Endothelial cell of hepatic sinusoid (primary cell): ENCODE measurements at regions not wholly inside any gene's neighbourhood (a gene's known extent, or its start where the extent isn't known, plus 50 kb on each side); places are given as distances from the start of the nearest gene placed in this dataset.

Experiments
- in situ Hi-C: cut with HindIII; loops from 2 replicates; pipeline ENCODE4 v1.10.0; 2017; ENCODE audit warnings: low sequenced_read_pairs

GRCh38 chr4:137212601-137213000, 319.7 kb downstream of the PCDH18 start:
- in situ Hi-C loops, result loop anchor here (5.0 kb wide), 1 partner anchor 50 kb away; no protein-coding TSS in a partner anchor

- in situ Hi-C loops, result no loop called here
Observed at GRCh38 chr4:137209240-137209639, 323.1 kb downstream of the PCDH18 start.

- in situ Hi-C loops, result no loop called here
Observed at GRCh38 chr4:137206781-137207180, 325.5 kb downstream of the PCDH18 start.

GRCh38 chr4:137203601-137204000, 328.7 kb downstream of the PCDH18 start:
- in situ Hi-C loops, result no loop called here

GRCh38 chr4:137200322-137200721, 332.0 kb downstream of the PCDH18 start:
- in situ Hi-C loops, result no loop called here

GRCh38 chr4:137198791-137199190, 333.5 kb downstream of the PCDH18 start:
- in situ Hi-C loops, result no loop called here

- in situ Hi-C loops, result no loop called here
Observed at GRCh38 chr4:137194670-137195069, 337.6 kb downstream of the PCDH18 start.

- in situ Hi-C loops, result no loop called here
Observed at GRCh38 chr4:137193564-137193963, 338.7 kb downstream of the PCDH18 start.

- in situ Hi-C loops, result no loop called here
Observed at GRCh38 chr4:137181293-137181899, 350.9 kb downstream of the PCDH18 start.

- in situ Hi-C loops, result no loop called here
Observed at GRCh38 chr4:137180349-137180748, 351.9 kb downstream of the PCDH18 start.

GRCh38 chr4:137156807-137157206, 375.5 kb downstream of the PCDH18 start:
- in situ Hi-C loops, result no loop called here

- in situ Hi-C loops, result no loop called here
Observed at GRCh38 chr4:137156054-137156453, 376.2 kb downstream of the PCDH18 start.

GRCh38 chr4:137131201-137131600, 401.1 kb downstream of the PCDH18 start:
- in situ Hi-C loops, result no loop called here

- in situ Hi-C loops, result no loop called here
Observed at GRCh38 chr4:137129845-137130244, 402.4 kb downstream of the PCDH18 start.

GRCh38 chr4:137129441-137129840, 402.9 kb downstream of the PCDH18 start:
- in situ Hi-C loops, result no loop called here

- in situ Hi-C loops, result no loop called here
Observed at GRCh38 chr4:137125011-137125410, 407.3 kb downstream of the PCDH18 start.

- in situ Hi-C loops, result no loop called here
Observed at GRCh38 chr4:137124278-137124932, 407.9 kb downstream of the PCDH18 start.

- in situ Hi-C loops, result no loop called here
Observed at GRCh38 chr4:137122876-137123275, 409.4 kb downstream of the PCDH18 start.

GRCh38 chr4:137116144-137116543, 416.1 kb downstream of the PCDH18 start:
- in situ Hi-C loops, result no loop called here

GRCh38 chr4:137106733-137107132, 425.6 kb downstream of the PCDH18 start:
- in situ Hi-C loops, result no loop called here

- in situ Hi-C loops, result no loop called here
Observed at GRCh38 chr4:137106287-137106686, 426.0 kb downstream of the PCDH18 start.

- in situ Hi-C loops, result no loop called here
Observed at GRCh38 chr4:137090951-137091350, 441.3 kb downstream of the PCDH18 start.
